H4 (cell line): ENCODE measurements at regions not wholly inside any gene's neighbourhood (a gene's known extent, or its start where the extent isn't known, plus 50 kb on each side); places are given as distances from the start of the nearest gene placed in this dataset.
"Not testable (repeated sequence)": the region's sequence is repeated elsewhere in the genome, so short reads cannot be mapped to it uniquely, and the experiment has no call there.

Experiments used
- DNase-seq: peaks from one replicate; pipeline ENCODE4 v3.0.0-alpha.2; 2015; ENCODE audit warnings: low spot score

GRCh38 chr9:1918108-1918507, 97.0 kb upstream of the SMARCA2 start:
- DNase-seq = no peak

- DNase-seq = no peak
These were observed 96.5 kb upstream of the SMARCA2 start for GRCh38 chr9:1918622-1919021.

- DNase-seq = no peak
These were observed 95.9 kb upstream of the SMARCA2 start for GRCh38 chr9:1919229-1919628.

- DNase-seq = no peak
These were observed 94.8 kb upstream of the SMARCA2 start for GRCh38 chr9:1920386-1920785.

- no peak for DNase-seq
These were observed 93.1 kb upstream of the SMARCA2 start for GRCh38 chr9:1922026-1922425.

- DNase-seq = no peak
These were observed 87.6 kb upstream of the SMARCA2 start for GRCh38 chr9:1927546-1927945.

GRCh38 chr9:1929134-1929533, 86.0 kb upstream of the SMARCA2 start:
- DNase-seq = no peak

- no peak for DNase-seq
These were observed 85.4 kb upstream of the SMARCA2 start for GRCh38 chr9:1929722-1930244.

GRCh38 chr9:1930245-1930736, 84.9 kb upstream of the SMARCA2 start:
- not testable (repeated sequence) for DNase-seq

- no peak for DNase-seq
These were observed 77.0 kb upstream of the SMARCA2 start for GRCh38 chr9:1938135-1938534.

GRCh38 chr9:1938675-1939170, 76.4 kb upstream of the SMARCA2 start:
- DNase-seq = no peak

GRCh38 chr9:1939466-1939865, 75.7 kb upstream of the SMARCA2 start:
- DNase-seq = no peak

GRCh38 chr9:1939926-1940368, 75.2 kb upstream of the SMARCA2 start:
- peak; percentile 11 for DNase-seq

- no peak for DNase-seq
These were observed 73.2 kb upstream of the SMARCA2 start for GRCh38 chr9:1941989-1942388.

- DNase-seq = no peak
These were observed 68.4 kb upstream of the SMARCA2 start for GRCh38 chr9:1946526-1947283.

GRCh38 chr9:1947438-1947837, 67.7 kb upstream of the SMARCA2 start:
- no peak for DNase-seq

GRCh38 chr9:1948541-1948940, 66.6 kb upstream of the SMARCA2 start:
- no peak for DNase-seq

GRCh38 chr9:1951446-1951845, 63.7 kb upstream of the SMARCA2 start:
- no peak for DNase-seq

- no peak for DNase-seq
These were observed 63.1 kb upstream of the SMARCA2 start for GRCh38 chr9:1952001-1952400.

- DNase-seq = no peak
These were observed 60.9 kb upstream of the SMARCA2 start for GRCh38 chr9:1954238-1954637.

GRCh38 chr9:1956958-1957357, 58.2 kb upstream of the SMARCA2 start:
- DNase-seq = no peak

- DNase-seq = no peak
These were observed 57.3 kb upstream of the SMARCA2 start for GRCh38 chr9:1957856-1958255.

GRCh38 chr9:1959371-1959770, 55.8 kb upstream of the SMARCA2 start:
- no peak for DNase-seq
